DND-41 (cell line): ENCODE measurements at regions not wholly inside any gene's neighbourhood (a gene's known extent, or its start where the extent isn't known, plus 50 kb on each side); places are given as distances from the start of the nearest gene placed in this dataset.

ENCODE experiments used
- ATAC-seq: fragments of 200-7000 bp; cut with Tn5 transposase; 3 replicates; pipeline ENCODE4 v1.9.1; 2021; ENCODE audit warnings: low read depth; ENCODE audit not compliant: insufficient read depth
- DNase-seq: peaks from one replicate; pipeline ENCODE4 v3.0.0-alpha.2; 2020
- H2AFZ ChIP-seq: 2 replicates; pipeline ENCODE4 v1.6.0; 2012; ENCODE audit warnings: low read depth, low read length
- H3K27ac ChIP-seq: 2 replicates; pipeline ENCODE4 v1.5.1; 2012; ENCODE audit warnings: low read length, inconsistent platforms
- H3K27me3 ChIP-seq: fragments of 200-600 bp; sonication (generic); 2 replicates; pipeline ENCODE4 v1.6.0; 2012; ENCODE audit warnings: low read length, mild to moderate bottlenecking, inconsistent platforms; ENCODE audit not compliant: insufficient read depth, poor library complexity
- H3K36me3 ChIP-seq: 2 replicates; pipeline ENCODE4 v1.5.1; 2012; ENCODE audit warnings: low read length, inconsistent platforms; ENCODE audit not compliant: insufficient read depth
- H3K4me1 ChIP-seq: 2 replicates; pipeline ENCODE4 v1.5.1; 2012; ENCODE audit warnings: mild to moderate bottlenecking, low read length; ENCODE audit not compliant: insufficient read depth
- H3K4me2 ChIP-seq: 2 replicates; pipeline ENCODE4 v1.6.0; 2012; ENCODE audit warnings: mild to moderate bottlenecking, moderate library complexity, low read length, inconsistent platforms; ENCODE audit not compliant: insufficient read depth
- H3K4me3 ChIP-seq, 2 experiments: fragments of 200-600 bp in 1 of 2; shearing (Covaris generic) in 1 of 2; 2 replicates each; pipeline ENCODE4 v1.5.1; 2012 to 2016; ENCODE audit warnings: inconsistent platforms in 2 of 2, low read length in 2 of 2, mild to moderate bottlenecking in 2 of 2, low read depth in 1 of 2, moderate library complexity in 1 of 2
- H3K79me2 ChIP-seq: 2 replicates; pipeline ENCODE4 v1.6.0; 2012; ENCODE audit warnings: low read length, inconsistent platforms; ENCODE audit not compliant: insufficient read depth
- H3K9ac ChIP-seq: 2 replicates; pipeline ENCODE4 v1.6.0; 2012; ENCODE audit warnings: low read depth, mild to moderate bottlenecking, inconsistent platforms, low read length, moderate library complexity
- H3K9me3 ChIP-seq: 2 replicates; pipeline ENCODE4 v1.5.1; 2012; ENCODE audit warnings: low read length, moderate library complexity, mild to moderate bottlenecking, inconsistent platforms; ENCODE audit not compliant: insufficient read depth, severe bottlenecking
- H4K20me1 ChIP-seq: 2 replicates; pipeline ENCODE4 v1.6.0; 2012; ENCODE audit warnings: low read length; ENCODE audit not compliant: insufficient read depth
- CTCF ChIP-seq: IDR thresholded peaks from 2 replicates; pipeline ENCODE4 v1.5.1; 2012; ENCODE audit warnings: borderline replicate concordance, low read length, moderate library complexity, mild to moderate bottlenecking; ENCODE audit not compliant: poor library complexity, severe bottlenecking; ENCODE audit errors: extremely low read depth
- EZH2 ChIP-seq: IDR thresholded peaks from 3 replicates; pipeline ENCODE4 v1.6.1; 2012; ENCODE audit warnings: borderline replicate concordance, low read depth, mild to moderate bottlenecking, moderate library complexity, low read length, inconsistent platforms; ENCODE audit not compliant: severe bottlenecking

GRCh38 chr16:6864671-6865070, 468.0 kb upstream of the RBFOX1 start:
- no peak overlapping the region for H3K4me2 ChIP-seq
- H3K4me1 ChIP-seq: no peaks in the 10 kb centered on the region
- no peak overlapping the region for H3K27ac ChIP-seq
- no peak overlapping the region for H3K9ac ChIP-seq
- ATAC-seq: no peak
- no peaks in the 10 kb centered on the region for H3K27me3 ChIP-seq
- no peak overlapping the region for H3K4me3 ChIP-seq
- H3K36me3 ChIP-seq: no peaks in the 10 kb centered on the region
- DNase-seq: no peak
- H4K20me1 ChIP-seq: no peaks in the 10 kb centered on the region
- no peaks in the 10 kb centered on the region for H3K9me3 ChIP-seq
- no peaks in the 10 kb centered on the region for H3K79me2 ChIP-seq
- H2AFZ ChIP-seq: no peak overlapping the region
- TF ChIP-seq CTCF (no peak), EZH2 (no peak)

GRCh38 chr16:6864244-6864643, 468.4 kb upstream of the RBFOX1 start:
- TF ChIP-seq CTCF (no peak), EZH2 (no peak)
- Histone ChIP-seq H3K36me3 (no peaks in the 10 kb centered on the region), H4K20me1 (no peaks in the 10 kb centered on the region), H3K9me3 (no peaks in the 10 kb centered on the region), H3K27me3 (no peaks in the 10 kb centered on the region), H3K9ac (no peak overlapping the region), H3K4me2 (no peak overlapping the region), H3K27ac (no peak overlapping the region), H3K79me2 (no peaks in the 10 kb centered on the region), H2AFZ (no peak overlapping the region), H3K4me3 (no peak overlapping the region), H3K4me1 (no peaks in the 10 kb centered on the region)
- DNase-seq (no peak), ATAC-seq (no peak)

- TF ChIP-seq EZH2 (no peak), CTCF (no peak)
- no peak overlapping the region for H3K4me3 ChIP-seq
- H3K79me2 ChIP-seq: no peaks in the 10 kb centered on the region
- no peaks in the 10 kb centered on the region for H3K4me1 ChIP-seq
- no peak overlapping the region for H3K27ac ChIP-seq
- DNase-seq (no peak), ATAC-seq (no peak)
- no peaks in the 10 kb centered on the region for H3K9me3 ChIP-seq
- no peak overlapping the region for H3K4me2 ChIP-seq
- H2AFZ ChIP-seq: no peak overlapping the region
- H3K36me3 ChIP-seq: no peaks in the 10 kb centered on the region
- no peaks in the 10 kb centered on the region for H4K20me1 ChIP-seq
- no peak overlapping the region for H3K9ac ChIP-seq
- no peaks in the 10 kb centered on the region for H3K27me3 ChIP-seq
Measured at GRCh38 chr16:6863135-6863534, 469.5 kb upstream of the RBFOX1 start.
